KOPT-K1 (cell line): ENCODE measurements at regions not wholly inside any gene's neighbourhood (a gene's known extent, or its start where the extent isn't known, plus 50 kb on each side); places are given as distances from the start of the nearest gene placed in this dataset.

Experiments
- H3K27ac ChIP-seq: fragments of 200-600 bp; sonication (generic); 2 replicates; pipeline ENCODE4 v1.5.1; 2016; ENCODE audit warnings: antibody characterized with exemption, mild to moderate bottlenecking, low read depth, low read length; ENCODE audit not compliant: poor library complexity, severe bottlenecking
- H3K36me3 ChIP-seq: fragments of 200-600 bp; sonication (generic); 2 replicates; pipeline ENCODE4 v1.5.1; 2017; ENCODE audit warnings: antibody characterized with exemption, mild to moderate bottlenecking, low read length, moderate library complexity; ENCODE audit not compliant: insufficient read depth
- H3K9me3 ChIP-seq: fragments of 200-600 bp; sonication (generic); 2 replicates; pipeline ENCODE4 v1.5.1; 2017; ENCODE audit warnings: antibody characterized with exemption, low read length, mild to moderate bottlenecking; ENCODE audit not compliant: insufficient read depth, poor library complexity, severe bottlenecking

- Histone ChIP-seq H3K36me3 (no peaks in the 10 kb centered on the region), H3K27ac (no peak overlapping the region), H3K9me3 (no peaks in the 10 kb centered on the region)
These were observed 185.1 kb upstream of the CDKN3 start for GRCh38 chr14:54211551-54212308.

- no peaks in the 10 kb centered on the region for H3K36me3 ChIP-seq
- no peak overlapping the region for H3K27ac ChIP-seq
- no peaks in the 10 kb centered on the region for H3K9me3 ChIP-seq
These were observed 183.3 kb upstream of the CDKN3 start for GRCh38 chr14:54213536-54213935.

GRCh38 chr14:54216827-54217226 is 180.0 kb upstream of the CDKN3 start:
- Histone ChIP-seq H3K9me3 (no peaks in the 10 kb centered on the region), H3K36me3 (no peaks in the 10 kb centered on the region), H3K27ac (no peak overlapping the region)

- Histone ChIP-seq H3K36me3 (no peaks in the 10 kb centered on the region), H3K27ac (no peak overlapping the region), H3K9me3 (no peaks in the 10 kb centered on the region)
These were observed 177.3 kb upstream of the CDKN3 start for GRCh38 chr14:54219261-54220070.

- H3K27ac ChIP-seq = no peak overlapping the region
- no peaks in the 10 kb centered on the region for H3K36me3 ChIP-seq
- H3K9me3 ChIP-seq = no peaks in the 10 kb centered on the region
These were observed 176.6 kb upstream of the CDKN3 start for GRCh38 chr14:54220071-54220703.

- Histone ChIP-seq H3K36me3 (no peaks in the 10 kb centered on the region), H3K9me3 (no peaks in the 10 kb centered on the region), H3K27ac (no peak overlapping the region)
These were observed 175.9 kb upstream of the CDKN3 start for GRCh38 chr14:54220704-54221431.

- H3K27ac ChIP-seq = no peak overlapping the region
- no peaks in the 10 kb centered on the region for H3K9me3 ChIP-seq
These were observed 175.4 kb upstream of the CDKN3 start for GRCh38 chr14:54221432-54221803.

GRCh38 chr14:54221971-54222370 is 174.8 kb upstream of the CDKN3 start:
- Histone ChIP-seq H3K27ac (no peak overlapping the region), H3K9me3 (no peaks in the 10 kb centered on the region)

More at GRCh38 chr14:54221432-54221803, 175.4 kb upstream of the CDKN3 start:
- no peaks in the 10 kb centered on the region for H3K36me3 ChIP-seq

GRCh38 chr14:54223831-54224402 is 172.9 kb upstream of the CDKN3 start:
- no peak overlapping the region for H3K27ac ChIP-seq
- H3K9me3 ChIP-seq = no peaks in the 10 kb centered on the region
- H3K36me3 ChIP-seq = no peaks in the 10 kb centered on the region

More at GRCh38 chr14:54221971-54222370, 174.8 kb upstream of the CDKN3 start:
- no peaks in the 10 kb centered on the region for H3K36me3 ChIP-seq

- no peaks in the 10 kb centered on the region for H3K36me3 ChIP-seq
- H3K9me3 ChIP-seq = no peaks in the 10 kb centered on the region
- H3K27ac ChIP-seq = no peak overlapping the region
These were observed 171.2 kb upstream of the CDKN3 start for GRCh38 chr14:54225457-54226060.

- no peak overlapping the region for H3K27ac ChIP-seq
- no peaks in the 10 kb centered on the region for H3K9me3 ChIP-seq
- no peaks in the 10 kb centered on the region for H3K36me3 ChIP-seq
These were observed 170.7 kb upstream of the CDKN3 start for GRCh38 chr14:54226103-54226502.

- no peak overlapping the region for H3K27ac ChIP-seq
- no peaks in the 10 kb centered on the region for H3K36me3 ChIP-seq
- H3K9me3 ChIP-seq = no peaks in the 10 kb centered on the region
These were observed 170.2 kb upstream of the CDKN3 start for GRCh38 chr14:54226558-54226957.

- H3K9me3 ChIP-seq = no peaks in the 10 kb centered on the region
- H3K27ac ChIP-seq = no peak overlapping the region
- no peaks in the 10 kb centered on the region for H3K36me3 ChIP-seq
These were observed 167.7 kb upstream of the CDKN3 start for GRCh38 chr14:54229136-54229535.

- Histone ChIP-seq H3K36me3 (no peaks in the 10 kb centered on the region), H3K27ac (no peak overlapping the region), H3K9me3 (no peaks in the 10 kb centered on the region)
These were observed 166.2 kb upstream of the CDKN3 start for GRCh38 chr14:54230645-54231044.
